Stimulated activated CD8-positive, alpha-beta memory T cell treated with anti-CD3 and anti-CD28 coated beads, Interleukin-15, amount 100 ng/mL, for 4 hours (primary cell): ENCODE measurements at regions not wholly inside any gene's neighbourhood (a gene's known extent, or its start where the extent isn't known, plus 50 kb on each side); places are given as distances from the start of the nearest gene placed in this dataset.
"Not testable (repeated sequence)": the region's sequence is repeated elsewhere in the genome, so short reads cannot be mapped to it uniquely, and the experiment has no call there.

Experiments used
- DNase-seq, 2 donors: peaks; one replicate each; pipeline ENCODE4 v3.0.0-alpha.2; 2020; ENCODE audit warnings: low read depth in 2 of 2

GRCh38 chr6:1156411-1156810 is 155.5 kb upstream of the FOXQ1 start:
- DNase-seq, result not testable (repeated sequence)

GRCh38 chr6:1153696-1154245 is 158.1 kb upstream of the FOXQ1 start:
- DNase-seq, result no peak

- DNase-seq, result no peak
Measured at GRCh38 chr6:1146500-1146899, 165.4 kb upstream of the FOXQ1 start.

GRCh38 chr6:1145768-1146218 is 166.1 kb upstream of the FOXQ1 start:
- DNase-seq, result no peak

- DNase-seq, result no peak
Measured at GRCh38 chr6:1144842-1145767, 166.8 kb upstream of the FOXQ1 start.

GRCh38 chr6:1143655-1144054 is 168.2 kb upstream of the FOXQ1 start:
- DNase-seq, result no peak

- no peak for DNase-seq
Measured at GRCh38 chr6:1139155-1139890, 172.6 kb upstream of the FOXQ1 start.

GRCh38 chr6:1137849-1138248 is 174.0 kb upstream of the FOXQ1 start:
- no peak for DNase-seq

GRCh38 chr6:1136827-1137226 is 175.1 kb upstream of the FOXQ1 start:
- no peak for DNase-seq

GRCh38 chr6:1136415-1136774 is 175.5 kb upstream of the FOXQ1 start:
- no peak for DNase-seq

GRCh38 chr6:1135726-1136414 is 176.0 kb upstream of the FOXQ1 start:
- DNase-seq, result no peak

GRCh38 chr6:1131285-1132079 is 180.4 kb upstream of the FOXQ1 start:
- DNase-seq, result no peak

GRCh38 chr6:1130709-1131108 is 181.2 kb upstream of the FOXQ1 start:
- DNase-seq, result no peak

GRCh38 chr6:1129131-1129530 is 182.8 kb upstream of the FOXQ1 start:
- no peak for DNase-seq

GRCh38 chr6:1127597-1128288 is 184.2 kb upstream of the FOXQ1 start:
- DNase-seq, result no peak

- DNase-seq, result no peak
Measured at GRCh38 chr6:1127129-1127528, 184.8 kb upstream of the FOXQ1 start.

GRCh38 chr6:1126036-1126435 is 185.9 kb upstream of the FOXQ1 start:
- DNase-seq, result no peak

GRCh38 chr6:1125297-1125696 is 186.6 kb upstream of the FOXQ1 start:
- no peak for DNase-seq

GRCh38 chr6:1124885-1125284 is 187.0 kb upstream of the FOXQ1 start:
- DNase-seq, result no peak
